Hepatic stellate cell (primary cell): ENCODE measurements at regions not wholly inside any gene's neighbourhood (a gene's known extent, or its start where the extent isn't known, plus 50 kb on each side); places are given as distances from the start of the nearest gene placed in this dataset.

Experiments used
- DNase-seq: peaks from one replicate; pipeline ENCODE4 v3.0.0; 2011; ENCODE audit warnings: low spot score

GRCh38 chr5:2894736-2895135, 143.3 kb upstream of the IRX2 start:
- no peak for DNase-seq

GRCh38 chr5:2894316-2894715, 142.8 kb upstream of the IRX2 start:
- no peak for DNase-seq

DNA sequence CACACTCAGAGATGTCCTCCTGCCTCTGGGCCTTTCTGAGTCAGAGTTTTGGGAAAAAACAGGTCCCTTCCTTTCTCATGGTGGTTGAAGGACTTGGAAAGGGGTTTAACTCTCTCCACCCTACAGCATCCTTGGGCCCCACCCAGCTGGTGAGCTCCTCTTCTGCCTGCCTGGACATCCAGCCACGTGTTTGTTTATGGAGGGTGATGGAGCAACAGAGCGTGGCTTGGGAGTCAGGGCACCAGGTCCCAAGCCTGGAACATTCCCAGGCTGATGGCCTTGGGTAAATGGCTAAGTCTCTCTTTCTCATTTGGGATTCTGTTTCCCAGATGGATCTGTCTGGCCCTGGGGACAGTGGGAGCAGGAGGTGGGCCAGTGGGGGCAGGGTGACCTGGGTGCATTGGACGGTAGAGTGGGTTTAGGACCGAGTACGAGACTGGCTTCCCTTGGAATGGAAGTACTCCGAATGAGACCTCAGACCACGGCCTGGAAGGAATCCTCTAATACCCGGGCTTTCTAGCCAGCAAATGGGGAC, 141.1 kb upstream of the IRX2 start:
- DNase-seq: no peak

DNA sequence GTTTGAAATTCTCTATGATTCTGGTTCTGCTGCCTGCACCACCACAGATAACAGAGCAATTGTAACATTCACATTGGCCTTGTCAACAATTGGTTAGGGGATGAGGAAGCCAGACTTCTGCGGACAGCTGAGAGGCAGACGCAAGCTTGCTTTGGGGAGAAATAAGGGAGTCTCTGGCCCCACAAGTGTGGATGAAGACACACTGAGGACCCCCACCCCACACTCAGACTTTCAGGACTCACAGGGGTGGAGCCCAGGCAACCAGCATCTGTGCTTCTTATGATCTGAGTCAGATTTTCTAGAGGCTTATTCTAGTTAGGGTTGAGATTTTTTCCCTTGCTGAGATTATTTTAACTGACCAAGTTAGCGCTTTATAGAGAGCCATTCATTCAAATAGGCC, 140.3 kb upstream of the IRX2 start:
- DNase-seq: no peak

- no peak for DNase-seq
Observed at GRCh38 chr5:2890011-2890410, 138.5 kb upstream of the IRX2 start.

DNA sequence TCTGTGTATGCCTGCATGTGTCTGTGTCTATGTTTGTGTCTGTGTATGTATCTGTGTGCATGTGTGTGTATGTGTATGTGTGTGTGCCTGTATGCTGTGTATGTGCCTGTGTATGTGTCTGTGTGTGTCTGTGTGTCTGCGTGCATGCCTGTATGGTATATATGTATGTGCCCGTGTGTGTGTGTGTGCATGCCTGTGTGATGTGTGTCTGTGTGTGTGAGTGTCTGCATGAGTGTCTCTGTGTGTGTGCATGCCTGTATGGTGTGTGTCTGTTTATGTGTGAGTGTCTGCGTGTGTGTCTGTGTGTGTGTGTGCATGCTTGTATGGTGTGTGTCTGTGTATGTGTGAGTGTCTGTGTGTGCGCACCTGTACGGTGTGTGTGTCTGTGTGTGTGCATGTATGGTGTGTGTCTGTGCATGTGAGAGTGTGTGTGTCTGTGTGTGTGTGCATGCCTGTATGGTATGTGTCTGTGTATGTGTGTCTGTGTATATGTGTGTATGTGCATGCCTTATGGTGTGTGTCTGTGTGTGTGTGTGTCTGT, 137.1 kb upstream of the IRX2 start:
- no peak for DNase-seq

GRCh38 chr5:2887481-2888348, 136.2 kb upstream of the IRX2 start:
- no peak for DNase-seq

GRCh38 chr5:2886531-2886930, 135.1 kb upstream of the IRX2 start:
- DNase-seq: no peak

DNA sequence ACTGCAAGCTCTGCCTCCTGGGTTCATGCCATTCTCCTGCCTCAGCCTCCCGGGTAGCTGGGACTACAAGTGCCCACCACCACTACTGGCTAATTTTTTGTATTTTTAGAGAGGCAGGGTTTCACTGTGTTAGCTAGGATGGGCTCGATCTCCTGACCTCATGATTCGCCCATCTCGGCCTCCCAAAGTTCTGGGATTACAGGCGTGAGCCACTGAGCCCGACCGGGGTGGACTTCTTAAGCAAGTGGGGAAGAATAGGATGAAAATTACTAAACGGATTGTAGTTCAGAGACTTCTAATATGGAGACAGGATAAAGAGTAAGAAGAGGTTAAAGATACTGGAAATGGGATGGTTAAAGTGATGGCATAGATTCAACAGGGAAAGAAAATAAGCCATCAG, 132.3 kb upstream of the IRX2 start:
- no peak for DNase-seq

GRCh38 chr5:2879701-2880100, 128.2 kb upstream of the IRX2 start:
- no peak for DNase-seq

DNA sequence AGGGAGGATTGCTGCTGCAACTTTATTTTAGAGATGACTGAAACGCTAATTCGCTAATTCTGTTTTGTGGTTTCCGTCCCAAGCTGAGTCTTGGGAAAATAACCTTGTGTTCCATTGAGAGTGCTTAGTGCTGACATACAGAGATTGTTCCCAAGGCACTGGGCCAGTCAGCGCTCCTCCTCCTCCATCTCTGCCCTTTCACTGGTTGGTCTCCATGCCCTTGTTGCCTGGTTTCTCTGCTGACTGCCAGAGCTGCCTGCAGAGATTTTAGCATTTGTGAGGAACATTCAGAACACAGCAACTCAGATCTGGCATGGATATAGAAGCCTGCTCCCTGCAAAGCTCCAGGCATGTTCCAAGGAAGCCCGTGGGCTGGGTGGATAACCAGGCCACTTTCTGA, 126.0 kb upstream of the IRX2 start:
- no peak for DNase-seq

DNA sequence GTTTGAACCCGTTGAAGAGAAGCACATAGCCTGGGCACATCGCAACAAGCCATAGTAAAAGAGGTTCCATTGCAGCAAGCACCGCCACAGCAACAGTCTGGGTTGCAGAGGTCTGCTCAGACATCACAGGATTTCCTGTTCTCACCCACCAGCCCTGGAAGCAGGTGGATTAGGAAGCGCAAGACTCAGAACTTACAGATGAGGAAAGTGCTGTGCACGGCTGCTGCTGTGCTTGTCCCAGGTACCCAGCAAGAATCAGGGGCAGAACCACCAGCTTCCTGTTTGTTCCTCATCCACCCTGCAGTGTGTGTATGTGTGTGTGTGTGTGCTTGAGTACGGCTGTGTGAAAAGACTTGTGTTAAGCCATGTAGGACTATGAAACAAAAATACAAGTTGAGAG, 124.7 kb upstream of the IRX2 start:
- no peak for DNase-seq

- no peak for DNase-seq
Observed at GRCh38 chr5:2874099-2874498, 122.6 kb upstream of the IRX2 start.

- no peak for DNase-seq
Observed at GRCh38 chr5:2872676-2873075, 121.2 kb upstream of the IRX2 start.

DNA sequence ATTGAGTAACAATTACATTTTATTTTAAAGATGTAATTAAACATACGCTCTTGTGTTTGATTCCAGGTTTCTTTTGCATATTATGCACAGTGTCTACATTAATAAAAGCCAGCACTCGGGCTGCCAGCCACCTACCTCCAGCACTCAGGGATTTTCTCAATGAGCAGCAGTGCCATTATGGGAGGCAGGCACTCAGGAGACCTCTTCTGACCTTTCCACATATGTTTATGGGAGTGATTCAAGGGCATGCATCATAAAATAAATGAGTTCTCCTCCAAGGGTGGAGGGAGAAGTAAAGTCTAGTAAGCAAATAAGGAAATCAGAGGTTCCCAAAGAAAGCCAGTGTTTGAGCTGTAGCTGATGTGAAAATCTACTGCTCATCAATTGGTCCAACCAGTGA, 119.8 kb upstream of the IRX2 start:
- DNase-seq: no peak

DNA sequence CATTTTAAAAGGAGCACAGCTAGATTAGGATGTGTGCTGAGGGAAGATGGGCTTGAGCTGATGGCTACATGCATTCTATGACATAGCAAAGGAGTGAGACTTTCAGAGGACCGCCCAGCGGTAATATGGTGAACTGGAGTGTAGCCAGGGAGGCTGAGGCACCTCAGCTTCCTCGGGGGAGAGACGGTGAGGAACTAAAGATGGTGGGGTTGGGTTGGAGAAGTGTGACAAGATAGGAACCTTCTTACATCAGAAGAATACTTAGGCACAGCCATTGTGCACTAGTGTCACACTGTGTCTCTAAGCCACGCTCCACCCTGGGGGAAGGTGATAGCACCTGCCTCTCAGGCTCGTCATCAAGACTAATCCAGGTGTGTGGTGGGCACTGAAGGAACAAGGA, 118.0 kb upstream of the IRX2 start:
- no peak for DNase-seq

GRCh38 chr5:2867373-2867933, 116.0 kb upstream of the IRX2 start:
- no peak for DNase-seq

- no peak for DNase-seq
Observed at GRCh38 chr5:2866662-2867372, 115.3 kb upstream of the IRX2 start.

GRCh38 chr5:2865856-2866255, 114.4 kb upstream of the IRX2 start:
- DNase-seq: no peak

- no peak for DNase-seq
Observed at GRCh38 chr5:2864515-2865105, 113.1 kb upstream of the IRX2 start.

DNA sequence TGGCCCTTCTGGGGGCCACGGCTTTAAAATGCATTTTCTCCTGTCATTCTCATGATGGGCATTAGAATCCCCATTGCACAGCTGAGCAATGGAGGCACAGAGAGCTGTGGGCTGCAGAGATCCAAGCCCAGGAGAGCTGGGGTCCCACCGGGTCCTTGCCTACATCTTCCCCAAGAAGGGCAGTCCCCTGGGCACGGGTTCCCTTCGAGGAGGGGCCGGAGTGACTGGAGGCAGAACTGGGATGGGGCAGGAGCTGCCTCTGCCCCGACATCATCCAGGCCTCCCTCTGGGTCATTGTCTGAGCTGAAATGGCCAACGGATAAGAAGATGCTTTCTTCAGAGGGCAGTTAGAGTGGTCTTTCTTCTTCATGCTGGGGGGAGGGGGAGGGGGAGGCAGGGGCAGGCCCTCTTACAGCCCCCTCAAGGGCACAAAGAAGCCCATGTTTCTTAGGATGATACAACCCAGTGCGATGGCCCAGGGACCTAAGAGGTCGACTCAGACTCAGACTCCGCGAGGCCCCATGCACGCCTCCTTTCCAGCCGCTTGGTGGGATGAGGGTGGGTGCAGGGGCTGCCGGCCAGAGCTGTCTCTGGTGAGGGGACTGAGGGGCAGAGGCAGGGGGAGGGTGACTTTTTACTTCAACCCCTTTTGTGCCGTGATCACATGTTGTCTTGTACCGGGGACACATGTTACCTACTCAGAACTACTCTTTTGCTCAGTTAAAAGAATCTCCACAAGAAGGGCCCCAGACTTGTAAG, 112.4 kb upstream of the IRX2 start:
- no peak for DNase-seq

GRCh38 chr5:2863133-2863532, 111.7 kb upstream of the IRX2 start:
- no peak for DNase-seq
